ENCODE measurements at regions not wholly inside any gene's neighbourhood (a gene's known extent, or its start where the extent isn't known, plus 50 kb on each side); places are given as distances from the start of the nearest gene placed in this dataset.
A peak's percentile ranks its signal among the peaks of the same experiment; 100 is the strongest.

DNA sequence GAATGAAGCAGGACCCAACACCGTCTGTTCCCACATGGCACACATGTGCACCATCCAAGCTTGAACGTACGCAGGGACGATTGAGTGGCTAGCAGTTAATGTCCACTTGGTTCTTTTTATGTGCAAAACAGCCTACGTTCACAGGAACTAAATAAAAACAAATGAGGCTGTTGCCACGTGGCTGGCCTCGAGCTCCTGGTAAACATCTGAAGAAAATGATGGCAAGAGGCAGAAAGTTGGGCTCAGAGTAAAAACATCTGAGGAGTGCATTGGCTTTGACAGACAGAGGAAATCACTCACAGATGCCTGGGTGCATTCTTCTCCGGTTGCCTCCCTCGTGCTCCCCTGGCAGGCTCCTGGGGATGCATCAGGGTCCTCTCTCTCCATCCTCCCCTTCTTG, 177.9 kb downstream of the NRP2 start:
- TF ChIP-seq, protein P1, sequence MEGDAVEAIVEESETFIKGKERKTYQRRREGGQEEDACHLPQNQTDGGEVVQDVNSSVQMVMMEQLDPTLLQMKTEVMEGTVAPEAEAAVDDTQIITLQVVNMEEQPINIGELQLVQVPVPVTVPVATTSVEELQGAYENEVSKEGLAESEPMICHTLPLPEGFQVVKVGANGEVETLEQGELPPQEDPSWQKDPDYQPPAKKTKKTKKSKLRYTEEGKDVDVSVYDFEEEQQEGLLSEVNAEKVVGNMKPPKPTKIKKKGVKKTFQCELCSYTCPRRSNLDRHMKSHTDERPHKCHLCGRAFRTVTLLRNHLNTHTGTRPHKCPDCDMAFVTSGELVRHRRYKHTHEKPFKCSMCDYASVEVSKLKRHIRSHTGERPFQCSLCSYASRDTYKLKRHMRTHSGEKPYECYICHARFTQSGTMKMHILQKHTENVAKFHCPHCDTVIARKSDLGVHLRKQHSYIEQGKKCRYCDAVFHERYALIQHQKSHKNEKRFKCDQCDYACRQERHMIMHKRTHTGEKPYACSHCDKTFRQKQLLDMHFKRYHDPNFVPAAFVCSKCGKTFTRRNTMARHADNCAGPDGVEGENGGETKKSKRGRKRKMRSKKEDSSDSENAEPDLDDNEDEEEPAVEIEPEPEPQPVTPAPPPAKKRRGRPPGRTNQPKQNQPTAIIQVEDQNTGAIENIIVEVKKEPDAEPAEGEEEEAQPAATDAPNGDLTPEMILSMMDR (IDR thresholded peaks at IDR 0.05) = no peak
- no peak for TF ChIP-seq POLR2A (IDR thresholded peaks at IDR 0.05)
- no peaks in the 10 kb centered on the region for H3K9me3 ChIP-seq
- intact Hi-C loops (cut with DNase I; ENCODE audit: low total_unique reads) = no loop called here

DNA sequence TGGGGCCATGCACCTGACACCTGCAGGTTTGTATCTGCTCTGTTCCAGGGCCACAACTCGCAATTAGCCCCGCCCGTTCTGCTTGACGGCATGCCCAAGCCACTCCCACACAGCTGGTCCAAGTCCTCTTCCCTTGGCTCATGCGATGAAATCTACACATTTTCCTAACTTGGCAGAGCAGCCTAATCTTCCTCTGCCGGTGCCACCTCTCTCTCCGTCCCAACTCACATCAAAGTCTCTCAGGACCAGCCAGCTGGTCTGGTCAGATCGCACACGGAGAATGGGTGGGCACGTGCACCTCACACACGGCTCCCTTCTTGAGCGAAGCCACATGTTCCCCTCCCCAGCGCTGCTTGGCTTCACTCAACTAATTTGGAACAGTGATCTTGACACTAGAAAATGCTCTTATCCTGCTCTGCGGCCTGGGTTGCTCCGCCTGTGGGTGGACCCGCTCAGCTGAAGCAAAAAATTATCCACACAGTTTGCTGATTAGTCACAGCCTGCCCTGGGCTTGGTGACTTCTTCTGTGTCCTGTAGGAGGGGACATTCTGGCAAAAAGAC, 176.7 kb downstream of the NRP2 start:
- intact Hi-C loops (cut with DNase I; ENCODE audit: low total_unique reads) = no loop called here
- H3K4me3 ChIP-seq = no peak overlapping the region
- H3K9me3 ChIP-seq = no peaks in the 10 kb centered on the region
- TF ChIP-seq, protein P1 (IDR thresholded peaks at IDR 0.05) = no peak
- no peak for TF ChIP-seq POLR2A (IDR thresholded peaks at IDR 0.05)
- H3K4me1 ChIP-seq = no peaks in the 10 kb centered on the region
- H3K27ac ChIP-seq = peak overlapping the region in 1 of 2 donors; percentile 66
- H3K36me3 ChIP-seq = no peaks in the 10 kb centered on the region
- peak in 1 of 2 donors; percentile 26 for DNase-seq
- no peaks in the 10 kb centered on the region for H3K27me3 ChIP-seq

More for the DNA sequence above, 177.9 kb downstream of the NRP2 start:
- no peaks in the 10 kb centered on the region for H3K36me3 ChIP-seq
- no peaks in the 10 kb centered on the region for H3K27me3 ChIP-seq
- no peak overlapping the region for H3K4me3 ChIP-seq
- peak overlapping the region; percentile 52 to 82 for H3K27ac ChIP-seq
- no peaks in the 10 kb centered on the region for H3K4me1 ChIP-seq
- peak in 1 of 2 donors; percentile 42 for DNase-seq

DNA sequence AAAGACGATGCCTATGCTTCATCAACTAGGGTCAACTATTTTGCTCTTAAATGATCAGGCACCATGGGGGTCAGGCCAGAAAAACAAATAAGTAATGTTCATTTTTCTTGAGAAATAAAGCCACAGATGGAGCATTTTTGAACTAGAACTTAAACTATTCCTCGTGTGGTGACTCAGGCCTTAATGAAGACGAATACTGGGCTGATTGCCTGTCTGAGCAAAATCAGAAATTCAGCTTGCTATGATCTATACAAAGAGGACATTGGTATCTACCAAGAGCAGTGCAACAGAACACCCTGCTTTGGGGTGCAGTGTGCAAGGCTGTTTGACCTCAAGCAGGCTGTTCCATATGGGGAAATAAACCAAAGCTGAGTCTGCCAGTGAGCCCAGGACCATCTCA, 176.0 kb downstream of the NRP2 start:
- intact Hi-C loops (cut with DNase I; ENCODE audit: low total_unique reads) = no loop called here
- no peak overlapping the region for H3K27ac ChIP-seq
- no peak for TF ChIP-seq POLR2A (IDR thresholded peaks at IDR 0.05)
- TF ChIP-seq, protein P1 (IDR thresholded peaks at IDR 0.05) = no peak

DNA sequence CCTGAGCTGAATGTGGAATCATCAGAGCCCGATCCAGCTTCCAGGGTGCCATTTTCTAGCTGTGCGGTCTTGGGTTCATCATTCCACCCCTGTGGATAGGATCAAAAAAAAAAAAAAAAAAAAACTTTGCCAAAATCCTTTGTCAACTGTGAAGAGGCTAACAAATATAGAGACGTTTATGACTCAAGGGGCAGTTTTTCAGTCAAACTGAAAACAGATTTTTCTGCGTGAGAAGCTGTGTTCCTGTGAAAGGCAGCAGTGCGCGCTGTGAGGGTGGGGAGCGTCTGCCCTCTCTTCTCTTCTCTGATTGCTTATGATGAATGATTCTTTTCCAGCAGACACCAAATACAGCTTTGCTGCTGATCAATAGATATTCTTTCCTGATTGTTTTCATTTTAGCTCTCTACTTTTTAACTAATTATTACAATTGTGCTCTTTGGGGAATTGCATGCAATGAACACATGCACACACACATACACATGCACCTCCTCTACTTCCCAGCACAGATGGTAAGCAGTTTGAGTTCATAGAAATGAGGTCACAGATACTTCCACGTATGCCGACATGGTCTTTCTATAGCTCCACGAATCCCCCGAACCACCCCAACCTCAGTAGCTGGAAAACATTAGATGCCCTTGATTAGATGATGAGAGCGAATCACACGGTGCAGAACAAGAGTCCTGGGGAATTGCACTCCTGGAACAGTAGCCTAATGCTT, 175.4 kb downstream of the NRP2 start:
- intact Hi-C loops (cut with DNase I; ENCODE audit: low total_unique reads) = no loop called here
- no peaks in the 10 kb centered on the region for H3K4me1 ChIP-seq
- no peak for TF ChIP-seq POLR2A (IDR thresholded peaks at IDR 0.05)
- TF ChIP-seq, protein P1 (IDR thresholded peaks at IDR 0.05) = no peak
- no peaks in the 10 kb centered on the region for H3K9me3 ChIP-seq
- no peaks in the 10 kb centered on the region for H3K36me3 ChIP-seq
- DNase-seq = no peak
- H3K27me3 ChIP-seq = no peaks in the 10 kb centered on the region
- no peak overlapping the region for H3K4me3 ChIP-seq
- H3K27ac ChIP-seq = no peak overlapping the region

More for the DNA sequence above, 176.0 kb downstream of the NRP2 start:
- Histone ChIP-seq H3K9me3 (no peaks in the 10 kb centered on the region), H3K4me3 (no peak overlapping the region), H3K27me3 (no peaks in the 10 kb centered on the region), H3K36me3 (no peaks in the 10 kb centered on the region), H3K4me1 (no peaks in the 10 kb centered on the region)
- DNase-seq = no peak

DNA sequence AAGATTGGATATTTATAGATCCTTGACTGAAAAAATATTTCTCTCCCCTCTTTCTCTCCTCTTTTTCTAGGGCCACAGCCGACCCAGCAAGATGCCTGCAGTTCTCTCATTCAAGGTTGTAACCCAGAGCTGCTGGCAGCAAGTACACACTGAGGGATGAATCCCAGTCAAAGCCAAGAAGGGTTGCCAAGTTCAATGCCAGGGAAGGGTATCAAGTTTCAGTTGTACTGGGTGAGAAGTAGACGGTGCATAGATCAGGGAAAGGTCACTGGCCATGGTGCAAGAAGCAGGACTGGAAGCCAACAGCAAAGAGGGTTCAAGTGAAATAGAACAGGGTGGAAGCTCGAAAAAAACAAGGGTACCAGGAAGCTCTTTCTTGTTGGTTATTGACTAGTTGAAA, 170.2 kb downstream of the NRP2 start:
- Histone ChIP-seq H3K36me3 (no peaks in the 10 kb centered on the region), H3K4me1 (no peaks in the 10 kb centered on the region), H3K4me3 (no peak overlapping the region), H3K9me3 (no peaks in the 10 kb centered on the region), H3K27me3 (no peaks in the 10 kb centered on the region), H3K27ac (no peak overlapping the region)
- intact Hi-C loops (cut with DNase I; ENCODE audit: low total_unique reads) = no loop called here
- DNase-seq = no peak
- TF ChIP-seq, protein P1 (IDR thresholded peaks at IDR 0.05) = no peak
- TF ChIP-seq POLR2A (IDR thresholded peaks at IDR 0.05) = no peak

All from uterus (tissue), 3 donors.